Hepatocyte (in vitro differentiated cells): ENCODE measurements at regions not wholly inside any gene's neighbourhood (a gene's known extent, or its start where the extent isn't known, plus 50 kb on each side); places are given as distances from the start of the nearest gene placed in this dataset.

Source experiments
- EZH2 ChIP-seq: fragments of 200-600 bp; sonication (generic); IDR thresholded peaks from 2 replicates; pipeline ENCODE4 v1.6.1; 2016; ENCODE audit warnings: antibody characterized with exemption, mild to moderate bottlenecking, borderline replicate concordance
- EZH2phosphoT487 ChIP-seq: fragments of 200-600 bp; sonication (generic); IDR thresholded peaks from one replicate; pipeline ENCODE4 v1.6.1; 2018; ENCODE audit warnings: antibody characterized with exemption, mild to moderate bottlenecking, low read depth, moderate library complexity; ENCODE audit not compliant: unreplicated experiment, severe bottlenecking
- TF ChIP-seq, protein P1 (sequence below): fragments of 200-600 bp; sonication (generic); IDR thresholded peaks from 2 replicates; pipeline ENCODE4 v1.5.1; 2016; ENCODE audit warnings: antibody characterized with exemption, mild to moderate bottlenecking; ENCODE audit not compliant: poor library complexity

GRCh38 chr4:45302828-45303227 is 576.5 kb upstream of the GNPDA2 start:
- TF ChIP-seq, protein P1, sequence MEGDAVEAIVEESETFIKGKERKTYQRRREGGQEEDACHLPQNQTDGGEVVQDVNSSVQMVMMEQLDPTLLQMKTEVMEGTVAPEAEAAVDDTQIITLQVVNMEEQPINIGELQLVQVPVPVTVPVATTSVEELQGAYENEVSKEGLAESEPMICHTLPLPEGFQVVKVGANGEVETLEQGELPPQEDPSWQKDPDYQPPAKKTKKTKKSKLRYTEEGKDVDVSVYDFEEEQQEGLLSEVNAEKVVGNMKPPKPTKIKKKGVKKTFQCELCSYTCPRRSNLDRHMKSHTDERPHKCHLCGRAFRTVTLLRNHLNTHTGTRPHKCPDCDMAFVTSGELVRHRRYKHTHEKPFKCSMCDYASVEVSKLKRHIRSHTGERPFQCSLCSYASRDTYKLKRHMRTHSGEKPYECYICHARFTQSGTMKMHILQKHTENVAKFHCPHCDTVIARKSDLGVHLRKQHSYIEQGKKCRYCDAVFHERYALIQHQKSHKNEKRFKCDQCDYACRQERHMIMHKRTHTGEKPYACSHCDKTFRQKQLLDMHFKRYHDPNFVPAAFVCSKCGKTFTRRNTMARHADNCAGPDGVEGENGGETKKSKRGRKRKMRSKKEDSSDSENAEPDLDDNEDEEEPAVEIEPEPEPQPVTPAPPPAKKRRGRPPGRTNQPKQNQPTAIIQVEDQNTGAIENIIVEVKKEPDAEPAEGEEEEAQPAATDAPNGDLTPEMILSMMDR = no peak
- TF ChIP-seq EZH2phosphoT487 (no peak), EZH2 (no peak)
